Fibroblast of lung (primary cell): ENCODE measurements at regions not wholly inside any gene's neighbourhood (a gene's known extent, or its start where the extent isn't known, plus 50 kb on each side); places are given as distances from the start of the nearest gene placed in this dataset.

Experiments used
- EZH2 ChIP-seq: IDR thresholded peaks from 2 replicates; pipeline ENCODE4 v1.5.1; 2012; ENCODE audit warnings: low read length, control low read depth, mild to moderate bottlenecking; ENCODE audit errors: missing control alignments
- TF ChIP-seq, protein P1 (sequence below), 2 donors: IDR thresholded peaks in 1 of 2; conservative IDR thresholded peaks in 1 of 2; 1 replicate in 1 of 2; 2 replicates in 1 of 2; pipeline ENCODE4 v1.5.1; 2011 to 2012; ENCODE audit warnings: low read length in 2 of 2, control low read depth in 1 of 2, inconsistent platforms in 1 of 2, low read depth in 1 of 2, mild to moderate bottlenecking in 1 of 2

- TF ChIP-seq, protein P1, sequence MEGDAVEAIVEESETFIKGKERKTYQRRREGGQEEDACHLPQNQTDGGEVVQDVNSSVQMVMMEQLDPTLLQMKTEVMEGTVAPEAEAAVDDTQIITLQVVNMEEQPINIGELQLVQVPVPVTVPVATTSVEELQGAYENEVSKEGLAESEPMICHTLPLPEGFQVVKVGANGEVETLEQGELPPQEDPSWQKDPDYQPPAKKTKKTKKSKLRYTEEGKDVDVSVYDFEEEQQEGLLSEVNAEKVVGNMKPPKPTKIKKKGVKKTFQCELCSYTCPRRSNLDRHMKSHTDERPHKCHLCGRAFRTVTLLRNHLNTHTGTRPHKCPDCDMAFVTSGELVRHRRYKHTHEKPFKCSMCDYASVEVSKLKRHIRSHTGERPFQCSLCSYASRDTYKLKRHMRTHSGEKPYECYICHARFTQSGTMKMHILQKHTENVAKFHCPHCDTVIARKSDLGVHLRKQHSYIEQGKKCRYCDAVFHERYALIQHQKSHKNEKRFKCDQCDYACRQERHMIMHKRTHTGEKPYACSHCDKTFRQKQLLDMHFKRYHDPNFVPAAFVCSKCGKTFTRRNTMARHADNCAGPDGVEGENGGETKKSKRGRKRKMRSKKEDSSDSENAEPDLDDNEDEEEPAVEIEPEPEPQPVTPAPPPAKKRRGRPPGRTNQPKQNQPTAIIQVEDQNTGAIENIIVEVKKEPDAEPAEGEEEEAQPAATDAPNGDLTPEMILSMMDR (conservative IDR thresholded peaks at IDR 0.05 in 1 of 2, IDR thresholded peaks at IDR 0.05 in 1 of 2; ENCODE audit: low read depth in 1 of 2, low read length in 2 of 2) = no peak
- no peak for TF ChIP-seq EZH2
These were observed 162.0 kb downstream of the CDC5L start for GRCh38 chr6:44549516-44549915.
